Hindlimb muscle (tissue), 1 donor: ENCODE measurements at regions not wholly inside any gene's neighbourhood (a gene's known extent, or its start where the extent isn't known, plus 50 kb on each side); places are given as distances from the start of the nearest gene placed in this dataset.
A peak's percentile ranks its signal among the peaks of the same experiment; 100 is the strongest.
"Not testable (repeated sequence)": the region's sequence is repeated elsewhere in the genome, so short reads cannot be mapped to it uniquely, and the experiment has no call there.

Source experiments
- DNase-seq: peaks from one replicate; pipeline ENCODE4 v3.0.0-alpha.2; 2013

DNA sequence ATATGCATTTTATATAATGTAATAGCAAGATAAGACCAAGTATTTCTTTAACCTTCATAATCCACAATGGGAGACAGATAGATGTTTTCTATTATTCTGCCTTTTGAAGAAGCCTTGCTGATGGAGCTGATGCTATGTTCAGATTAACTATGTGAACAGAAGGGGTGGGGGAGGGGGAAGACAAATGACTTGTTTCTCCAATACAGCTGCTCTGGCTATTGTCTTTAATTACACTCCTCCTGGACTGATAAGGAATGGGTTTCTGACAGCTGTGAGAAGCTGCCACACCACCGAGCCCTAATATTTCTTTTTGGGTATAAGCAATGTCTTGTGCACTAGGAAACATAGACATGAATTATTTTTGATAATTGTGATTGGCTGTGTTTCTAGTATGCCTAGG is 62.0 kb downstream of the CAVIN4 start:
- no peak for DNase-seq

DNA sequence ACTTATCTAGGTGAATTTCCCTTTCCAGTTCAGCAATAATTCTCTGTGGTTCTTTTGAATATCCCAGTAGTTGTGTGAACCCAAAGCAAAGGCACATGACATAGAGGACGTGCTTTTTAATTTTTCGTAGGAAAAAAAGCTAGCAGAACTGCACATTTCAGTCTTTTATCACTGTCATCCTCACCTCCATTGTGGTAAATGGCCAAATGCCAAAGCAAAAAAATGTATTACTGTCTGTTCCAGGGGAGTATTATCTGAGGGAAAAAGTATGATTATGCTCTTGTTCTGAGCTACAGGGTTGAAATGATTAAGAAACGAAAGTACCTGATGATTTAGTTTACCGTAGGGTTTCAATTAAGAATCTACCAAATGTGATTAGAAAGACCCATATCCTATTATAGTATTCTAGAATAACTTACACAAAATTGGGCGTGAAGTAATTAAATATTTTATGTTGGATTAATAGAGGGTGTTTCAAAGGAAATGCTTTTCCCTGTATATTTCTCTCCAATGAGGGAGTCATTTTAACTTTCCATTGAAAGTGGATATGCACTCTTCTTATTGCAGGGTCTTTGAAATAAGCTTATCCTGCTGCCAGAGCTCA is 62.7 kb downstream of the CAVIN4 start:
- no peak for DNase-seq

GRCh38 chr9:100641166-100641565 is 63.3 kb downstream of the CAVIN4 start:
- no peak for DNase-seq

DNA sequence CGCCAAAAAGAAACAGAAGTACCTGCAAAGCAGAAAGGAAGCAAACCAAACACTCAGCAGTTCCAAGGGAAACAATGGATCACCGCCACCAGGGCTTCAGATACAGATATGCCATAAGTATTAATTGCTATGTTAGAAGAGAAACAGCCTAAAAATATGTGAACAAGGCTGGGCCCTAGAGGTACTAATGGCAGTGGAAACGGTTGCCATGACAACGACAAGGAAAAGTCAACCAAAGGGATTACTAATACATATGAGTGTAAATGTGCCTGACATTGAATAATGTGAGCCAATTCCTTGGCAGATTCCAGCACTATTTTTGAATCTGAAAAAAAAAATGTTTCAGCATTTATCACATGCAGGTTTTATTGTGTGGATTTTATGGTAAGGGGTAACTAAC is 75.0 kb downstream of the CAVIN4 start:
- no peak for DNase-seq

- no peak for DNase-seq
Measured at GRCh38 chr9:100653643-100654334, 75.9 kb downstream of the CAVIN4 start.

DNA sequence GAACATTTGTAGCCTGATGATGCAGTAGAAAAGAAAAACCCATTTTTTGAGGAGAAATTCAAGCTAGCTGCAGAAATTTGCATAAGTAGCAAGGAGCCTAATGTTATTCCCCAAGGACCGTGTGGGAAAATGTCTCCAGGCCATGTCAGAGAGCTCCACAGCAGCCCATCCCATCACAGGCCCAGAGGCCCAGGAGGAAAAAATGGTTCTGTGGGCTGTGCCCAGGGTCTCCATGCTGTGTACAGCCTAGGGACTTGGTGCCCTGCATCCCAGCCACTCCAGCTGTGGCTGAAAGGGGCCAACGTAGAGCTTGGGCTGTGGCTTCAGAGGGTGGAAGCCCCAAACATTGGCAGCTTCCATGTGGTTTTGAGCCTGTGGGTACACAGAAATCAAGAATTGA is 79.0 kb downstream of the CAVIN4 start:
- not testable (repeated sequence) for DNase-seq

GRCh38 chr9:100661668-100662067 is 83.8 kb downstream of the CAVIN4 start:
- no peak for DNase-seq

DNA sequence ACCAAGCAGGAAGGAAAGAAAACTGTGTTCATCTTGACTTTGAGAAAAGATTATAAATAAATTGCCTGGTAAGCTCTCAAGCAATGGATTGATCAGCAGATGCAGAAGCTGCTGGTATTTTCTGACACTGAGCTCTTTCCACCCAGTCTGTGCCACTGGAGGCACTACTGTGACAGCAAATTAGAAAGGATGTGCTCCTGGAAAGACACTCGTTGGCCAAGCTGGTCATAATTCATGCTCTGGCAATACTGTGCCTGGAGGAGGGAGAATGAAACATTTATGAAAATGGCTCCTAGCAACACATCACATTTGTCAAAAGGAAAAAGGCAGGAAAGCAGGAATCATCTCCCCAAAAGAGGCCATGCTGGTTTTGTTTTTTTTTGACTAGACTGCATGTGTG is 84.2 kb downstream of the CAVIN4 start:
- no peak for DNase-seq

DNA sequence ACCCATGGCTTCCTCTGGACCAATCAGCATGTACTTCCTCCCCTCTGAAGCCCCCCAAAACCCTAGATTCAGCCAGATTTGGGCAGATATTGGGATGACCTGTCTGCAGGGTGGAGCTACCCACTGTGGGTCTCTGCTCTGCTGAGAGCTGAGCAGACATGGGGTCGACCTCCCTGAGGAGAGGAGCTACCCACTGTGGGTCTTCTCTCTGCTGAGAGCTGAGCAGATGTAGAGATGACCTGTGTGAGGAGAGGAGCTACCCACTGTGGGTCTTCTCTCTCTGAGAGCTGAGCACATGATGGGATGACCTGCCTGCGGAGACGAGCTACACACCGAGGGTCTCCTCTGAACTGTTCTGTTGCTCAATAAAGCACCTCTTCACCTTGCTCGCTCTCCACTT is 89.6 kb downstream of the CAVIN4 start:
- no peak for DNase-seq

DNA sequence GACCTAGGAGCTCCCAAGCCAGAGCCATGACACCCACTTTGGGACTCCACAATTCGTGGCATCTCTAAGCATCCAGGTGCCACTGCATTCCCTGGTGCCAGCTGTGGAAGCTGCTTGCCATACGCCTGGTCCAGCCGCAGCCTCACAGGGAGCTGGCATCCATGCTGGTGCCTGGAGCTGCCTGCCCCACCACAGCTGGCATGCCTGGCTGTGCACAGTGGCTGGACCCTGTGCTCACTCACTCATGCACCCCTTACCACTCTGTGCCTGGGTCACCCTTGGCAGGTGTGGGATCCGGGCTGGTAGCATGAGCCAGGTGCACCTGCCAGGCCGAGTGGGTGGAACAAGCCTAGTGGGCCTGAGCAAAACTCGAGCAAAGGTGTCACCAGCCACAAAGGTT is 90.1 kb downstream of the CAVIN4 start:
- DNase-seq: no peak

DNA sequence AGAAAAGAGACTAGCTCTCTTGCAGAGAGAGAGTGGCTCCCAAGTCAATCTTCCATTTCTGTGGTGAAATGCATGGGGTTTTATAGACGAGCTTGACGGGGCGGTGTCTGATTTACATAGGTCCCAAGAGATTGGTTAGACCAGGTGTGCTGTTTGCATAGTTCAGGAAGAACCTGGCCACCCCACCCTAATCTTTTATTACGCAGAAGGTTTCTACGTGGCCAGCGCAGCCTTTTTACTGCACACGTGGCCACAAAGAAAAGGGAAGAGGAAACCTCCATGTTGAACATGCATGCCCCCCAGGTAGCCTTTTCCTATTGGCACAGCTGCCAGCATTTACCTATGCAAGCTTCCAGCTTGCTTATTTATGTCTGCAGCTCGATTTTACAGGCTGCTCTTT is 92.1 kb downstream of the CAVIN4 start:
- no peak for DNase-seq

GRCh38 chr9:100670719-100671118 is 92.8 kb downstream of the CAVIN4 start:
- DNase-seq: no peak

GRCh38 chr9:100671898-100672297 is 94.0 kb downstream of the CAVIN4 start:
- no peak for DNase-seq

- no peak for DNase-seq
Measured at GRCh38 chr9:100673249-100673648, 95.4 kb downstream of the CAVIN4 start.

- DNase-seq: peak; percentile 13
Measured at GRCh38 chr9:100674419-100675122, 96.7 kb downstream of the CAVIN4 start.

DNA sequence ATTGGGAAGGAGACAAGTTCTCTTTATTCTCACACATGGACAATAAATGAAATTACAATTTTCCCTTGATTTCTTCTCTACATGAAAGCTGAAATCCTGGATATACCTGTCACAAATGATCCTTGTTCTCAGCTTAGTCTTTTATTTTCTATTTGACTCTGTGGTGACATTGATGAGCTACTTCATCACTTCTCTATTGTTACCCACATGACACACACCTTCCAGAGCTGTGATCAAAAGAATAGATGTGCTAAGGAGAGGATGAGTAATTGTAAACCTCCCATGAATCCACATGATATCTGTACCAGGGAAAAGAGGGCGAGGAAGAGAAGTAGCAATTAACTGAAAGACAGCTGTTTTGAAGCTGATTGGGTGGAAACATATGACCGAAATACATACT is 102.0 kb downstream of the CAVIN4 start:
- DNase-seq: no peak

DNA sequence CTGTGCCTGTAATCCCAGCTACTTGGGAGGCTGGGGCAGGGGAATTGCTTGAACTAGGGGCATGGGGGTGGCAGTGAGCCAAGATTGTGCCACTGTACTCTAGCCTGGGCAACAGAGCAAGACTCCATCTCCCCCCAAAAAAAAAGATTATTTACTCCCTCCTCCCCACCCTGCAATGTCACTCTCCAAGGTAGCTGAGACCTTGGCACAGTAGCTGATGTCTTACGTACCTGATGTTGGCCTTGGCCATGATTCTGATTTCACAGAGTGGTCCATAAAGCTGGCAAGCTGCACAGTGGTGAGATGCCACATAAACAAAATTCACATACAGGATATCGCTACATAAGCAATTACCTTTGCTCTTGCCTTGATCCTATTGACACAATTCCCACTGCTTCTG is 108.5 kb downstream of the CAVIN4 start:
- DNase-seq: no peak

DNA sequence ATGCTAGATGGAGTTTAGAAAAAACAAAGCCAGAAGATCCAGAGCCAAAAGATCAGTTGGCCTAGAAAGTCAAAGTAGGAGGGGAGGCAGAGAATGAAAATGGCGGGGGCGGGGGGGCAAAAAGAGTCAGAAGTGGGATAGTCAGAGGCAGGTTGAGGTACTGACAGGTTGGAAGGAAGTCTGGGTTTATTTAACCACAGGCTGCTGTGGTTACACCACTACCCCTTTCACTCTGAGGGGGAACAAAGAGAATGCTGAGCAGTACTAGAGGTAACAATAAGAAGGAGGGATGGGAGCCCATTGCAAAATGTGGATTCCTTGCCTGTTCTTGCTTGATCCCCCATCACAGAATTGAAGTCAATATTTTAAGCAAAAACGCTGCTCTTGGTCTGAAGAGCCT is 111.8 kb downstream of the CAVIN4 start:
- no peak for DNase-seq

DNA sequence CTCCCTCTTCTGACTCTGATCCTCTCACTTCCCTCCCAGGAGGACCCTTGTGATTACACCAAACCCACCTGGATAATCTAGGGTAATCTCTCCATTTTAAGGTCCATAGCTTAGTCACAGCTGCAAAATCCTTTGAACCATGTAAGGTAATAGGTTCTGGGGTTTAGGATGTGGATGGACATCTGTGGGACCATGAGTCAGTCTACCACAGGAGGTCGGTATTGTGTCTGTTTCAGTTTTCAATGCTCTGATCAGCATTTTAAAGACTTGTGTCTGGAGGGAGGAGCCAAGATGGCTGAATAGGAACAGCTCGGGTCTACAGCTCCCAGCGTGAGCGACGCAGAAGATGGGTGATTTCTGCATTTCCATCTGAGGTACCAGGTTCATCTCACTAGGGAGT is 112.6 kb downstream of the CAVIN4 start:
- DNase-seq: no peak

- DNase-seq: no peak
Measured at GRCh38 chr9:100697339-100697738, 119.5 kb downstream of the CAVIN4 start.

DNA sequence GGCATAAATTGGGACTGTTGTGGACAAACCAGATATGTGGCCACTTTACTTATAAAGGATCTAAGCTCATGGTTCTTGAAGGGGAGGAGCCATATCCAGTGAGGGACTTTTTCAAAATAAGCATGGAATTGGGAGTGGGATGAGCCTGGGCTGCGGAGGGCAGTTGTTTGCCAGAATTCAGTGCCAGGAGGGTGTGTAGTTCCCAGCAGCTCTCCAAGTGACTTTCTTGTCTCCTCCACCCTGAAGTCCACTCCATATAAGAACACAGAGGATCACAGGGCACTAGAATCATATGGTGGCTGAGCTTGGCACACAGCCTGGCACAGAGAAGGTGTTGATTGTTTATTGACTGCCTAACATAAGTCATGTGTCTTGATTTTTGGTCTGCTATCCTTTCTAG is 121.1 kb downstream of the CAVIN4 start:
- no peak for DNase-seq

DNA sequence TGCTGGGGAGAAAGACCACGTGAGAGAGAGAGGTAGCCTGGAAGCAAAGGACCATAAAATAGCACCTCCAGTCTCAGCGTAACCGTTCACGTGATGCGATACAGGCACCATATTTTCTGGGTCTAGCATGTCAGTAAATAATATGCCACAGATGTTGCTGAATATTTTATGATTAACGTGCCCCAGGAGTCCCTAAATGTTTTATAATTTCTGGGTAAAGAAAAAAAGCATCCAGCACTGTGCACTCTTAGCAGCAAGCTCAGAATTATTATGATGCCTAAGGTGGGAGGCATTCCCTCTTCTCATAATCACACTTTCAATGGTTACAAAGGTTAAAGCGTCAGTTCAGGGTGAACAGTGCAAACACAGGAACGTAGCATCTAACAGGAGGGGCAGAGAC is 121.8 kb downstream of the CAVIN4 start:
- no peak for DNase-seq

DNA sequence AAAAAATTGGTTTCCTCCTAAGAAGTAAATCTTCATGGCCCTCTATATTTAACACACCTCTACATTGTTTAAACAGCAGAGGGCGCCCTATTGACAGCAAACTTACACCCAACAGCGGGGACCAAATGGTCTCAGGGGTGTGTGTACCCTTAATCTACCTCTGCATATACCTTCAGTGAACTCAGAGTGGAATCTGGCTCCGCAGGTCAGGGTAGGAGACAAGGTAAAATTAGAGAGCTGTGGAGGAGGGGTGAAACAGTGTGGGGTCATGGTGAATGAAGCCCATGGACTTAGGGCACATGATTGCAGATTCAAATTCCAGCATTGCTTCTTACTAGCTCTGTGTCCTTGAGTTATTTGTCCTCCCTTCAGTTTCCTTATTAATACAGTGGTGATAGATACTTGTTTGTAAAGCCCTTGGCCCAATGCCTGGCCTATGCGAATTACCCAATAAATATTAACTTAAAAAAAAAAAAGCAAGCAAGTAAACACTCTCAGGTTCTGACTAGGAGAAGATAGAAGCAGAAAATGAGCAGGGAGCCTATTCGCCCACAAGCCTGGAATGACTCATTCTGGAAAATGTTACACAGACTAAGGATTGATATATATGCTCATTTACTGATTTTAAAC is 122.9 kb downstream of the CAVIN4 start:
- no peak for DNase-seq
